BE2C (cell line): ENCODE measurements at regions not wholly inside any gene's neighbourhood (a gene's known extent, or its start where the extent isn't known, plus 50 kb on each side); places are given as distances from the start of the nearest gene placed in this dataset.
A peak's percentile ranks its signal among the peaks of the same experiment; 100 is the strongest.

ENCODE experiments used
- DNase-seq: peaks from one replicate; pipeline ENCODE4 v3.0.0-alpha.2; 2020
- H3K27me3 ChIP-seq: fragments of 250-450 bp; sonication (Bioruptor Pico); 2 replicates; pipeline ENCODE4 v1.5.1; 2020; ENCODE audit warnings: mild to moderate bottlenecking
- H3K36me3 ChIP-seq: fragments of 250-450 bp; sonication (Bioruptor Pico); 2 replicates; pipeline ENCODE4 v1.5.1; 2020; ENCODE audit warnings: mild to moderate bottlenecking
- H3K4me1 ChIP-seq: fragments of 250-450 bp; sonication (Bioruptor Pico); 2 replicates; pipeline ENCODE4 v1.5.1; 2020
- H3K4me3 ChIP-seq: 2 replicates; pipeline ENCODE4 v1.5.1; 2011; ENCODE audit warnings: low read depth, low read length
- H3K9me3 ChIP-seq: fragments of 250-450 bp; sonication (Bioruptor Pico); 2 replicates; pipeline ENCODE4 v1.5.1; 2020
- CTCF ChIP-seq: IDR thresholded peaks from 2 replicates; pipeline ENCODE4 v1.5.1; 2012; ENCODE audit warnings: mild to moderate bottlenecking, low read depth, low read length

DNA sequence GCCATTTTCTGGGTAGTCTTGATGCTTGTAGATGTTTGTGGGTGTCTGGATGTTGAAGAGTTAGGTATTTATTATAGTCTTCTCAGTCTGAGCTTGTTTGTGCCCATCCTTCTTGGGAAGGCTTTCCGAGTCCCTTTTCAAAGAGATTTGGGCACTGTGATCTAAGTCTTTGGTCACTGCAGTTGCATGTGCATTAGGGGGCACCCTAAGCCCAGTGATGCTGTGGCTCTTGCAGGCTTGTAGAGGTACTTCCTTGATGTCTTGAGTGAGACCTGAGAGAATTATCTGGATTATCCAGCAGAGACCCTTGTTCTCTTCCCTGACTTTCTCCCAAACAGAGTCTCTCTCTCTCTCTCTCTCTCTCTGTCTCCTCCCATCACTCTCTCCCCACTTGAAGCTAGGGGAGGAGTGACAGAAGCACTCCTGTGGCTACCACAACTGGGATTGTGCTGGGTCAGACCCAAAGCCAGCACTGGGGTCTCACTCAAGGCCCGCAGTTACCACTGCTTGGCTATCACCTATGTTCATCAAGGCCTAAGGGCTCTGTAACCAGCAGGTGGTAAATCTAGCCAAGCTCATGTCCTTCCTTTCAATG, 68.5 kb downstream of the TMCO5A start:
- Histone ChIP-seq H3K36me3 (no peaks in the 10 kb centered on the region), H3K9me3 (no peaks in the 10 kb centered on the region), H3K4me1 (no peaks in the 10 kb centered on the region), H3K27me3 (no peaks in the 10 kb centered on the region; the same call in 1 of the 2 replicates), H3K4me3 (no peak overlapping the region)
- TF ChIP-seq CTCF: peak; percentile 80
- peak; percentile 62 for DNase-seq

- Histone ChIP-seq H3K9me3 (no peaks in the 10 kb centered on the region), H3K4me1 (no peaks in the 10 kb centered on the region)
Measured at GRCh38 chr15:38004218-38004861, 69.9 kb downstream of the TMCO5A start.

DNA sequence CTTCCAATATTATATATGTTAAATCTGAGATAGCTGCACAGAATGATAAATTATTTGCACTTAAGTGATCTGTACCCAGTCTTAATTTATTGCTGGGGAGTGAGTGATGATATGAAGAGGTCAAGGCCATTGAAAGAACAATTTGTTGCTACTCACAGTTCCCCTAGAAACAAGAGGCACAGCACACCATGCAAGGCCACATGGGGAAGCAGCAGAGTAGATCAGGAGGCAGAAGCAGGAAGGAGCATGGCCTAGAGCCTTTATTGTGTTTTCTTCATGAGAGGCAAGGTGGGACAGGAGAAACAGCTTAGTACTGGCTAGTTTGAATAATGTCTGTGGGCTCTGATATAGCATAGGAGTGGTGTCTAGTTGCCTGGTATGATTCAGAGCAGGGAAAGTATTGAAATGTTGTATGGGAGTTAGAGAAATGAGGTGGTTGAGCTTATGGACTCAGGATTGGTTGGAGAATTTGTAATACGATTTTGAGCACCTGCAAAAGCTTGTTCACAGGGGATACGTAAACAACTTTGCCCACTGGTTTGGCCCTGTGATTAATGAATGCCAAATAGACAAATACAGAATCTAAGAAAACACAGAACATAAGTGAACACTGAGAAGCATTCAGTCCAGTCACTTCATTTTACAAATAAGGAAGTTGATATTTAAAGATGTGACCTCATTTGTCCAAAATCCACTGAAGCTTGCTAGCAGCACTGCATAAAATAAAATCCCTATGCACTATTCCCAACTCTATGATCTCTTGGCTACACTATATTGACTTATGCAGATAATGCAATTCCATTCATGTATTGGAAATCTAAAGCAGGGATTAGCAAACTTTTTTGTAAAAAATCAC, 71.7 kb downstream of the TMCO5A start:
- no peaks in the 10 kb centered on the region for H3K27me3 ChIP-seq
- no peaks in the 10 kb centered on the region for H3K4me1 ChIP-seq
- no peaks in the 10 kb centered on the region for H3K9me3 ChIP-seq
- no peak overlapping the region for H3K4me3 ChIP-seq
- TF ChIP-seq CTCF: no peak
- no peaks in the 10 kb centered on the region for H3K36me3 ChIP-seq
- no peak for DNase-seq

More at GRCh38 chr15:38004218-38004861, 69.9 kb downstream of the TMCO5A start:
- H3K4me3 ChIP-seq: no peak overlapping the region
- DNase-seq: no peak
- no peaks in the 10 kb centered on the region; the same call in 1 of the 2 replicates for H3K27me3 ChIP-seq
- no peak for TF ChIP-seq CTCF
- H3K36me3 ChIP-seq: no peaks in the 10 kb centered on the region

- no peaks in the 10 kb centered on the region for H3K36me3 ChIP-seq
- TF ChIP-seq CTCF: no peak
- DNase-seq: no peak
- no peak overlapping the region for H3K4me3 ChIP-seq
- H3K27me3 ChIP-seq: 0 out of 2 replicates have a peak, but pooled peaks cover under 1% of the 10 kb centered on the region
- H3K9me3 ChIP-seq: no peaks in the 10 kb centered on the region
- no peaks in the 10 kb centered on the region for H3K4me1 ChIP-seq
Measured at GRCh38 chr15:38010395-38010794, 76.0 kb downstream of the TMCO5A start.

DNA sequence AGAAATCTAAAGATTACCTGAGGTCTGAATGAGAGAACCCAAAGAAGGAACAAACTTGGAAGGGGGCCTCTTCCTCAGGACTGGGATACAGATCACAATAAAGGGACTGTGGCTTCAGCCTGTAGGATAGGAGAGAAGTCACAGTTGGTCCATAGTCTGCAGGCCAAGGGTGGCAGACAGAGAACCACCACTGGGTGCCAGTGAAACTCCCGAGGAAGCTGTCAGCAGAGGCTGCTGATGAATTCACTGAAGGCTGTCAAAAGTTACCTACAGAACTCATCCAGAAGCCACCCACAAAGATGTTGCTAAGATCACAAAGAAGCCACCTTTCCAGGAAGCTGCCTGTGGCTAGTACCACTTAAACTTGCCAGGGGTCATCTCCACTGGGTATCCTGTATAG, 78.5 kb downstream of the TMCO5A start:
- no peak for TF ChIP-seq CTCF
- H3K27me3 ChIP-seq: 0 out of 2 replicates have a peak, but pooled peaks cover 3% of the 10 kb centered on the region
- no peak overlapping the region for H3K4me3 ChIP-seq
- no peaks in the 10 kb centered on the region for H3K36me3 ChIP-seq
- DNase-seq: no peak
- H3K4me1 ChIP-seq: no peaks in the 10 kb centered on the region
- no peaks in the 10 kb centered on the region for H3K9me3 ChIP-seq
